ENCODE measurements at regions not wholly inside any gene's neighbourhood (a gene's known extent, or its start where the extent isn't known, plus 50 kb on each side); places are given as distances from the start of the nearest gene placed in this dataset.

DNA sequence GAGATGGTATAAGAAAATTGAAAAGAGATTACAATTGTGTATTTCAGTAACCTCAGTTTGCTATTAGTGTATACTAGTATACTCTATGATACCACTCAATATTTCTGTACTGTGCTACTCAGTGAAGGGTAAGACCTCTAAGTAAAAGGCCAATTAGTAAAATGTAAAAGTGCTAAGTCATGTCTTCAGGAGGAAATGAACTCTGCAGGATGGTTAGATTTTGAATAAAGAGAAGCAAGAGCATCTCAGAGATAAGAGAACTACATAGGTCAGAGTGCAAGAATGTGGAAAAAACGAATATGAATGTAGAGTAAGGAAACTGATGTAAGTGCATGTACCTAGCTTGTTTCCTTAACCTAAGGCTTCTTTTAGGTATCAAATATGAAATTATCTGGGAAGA, 796.6 kb upstream of the GBE1 start (continued):
- TF ChIP-seq, protein P1, sequence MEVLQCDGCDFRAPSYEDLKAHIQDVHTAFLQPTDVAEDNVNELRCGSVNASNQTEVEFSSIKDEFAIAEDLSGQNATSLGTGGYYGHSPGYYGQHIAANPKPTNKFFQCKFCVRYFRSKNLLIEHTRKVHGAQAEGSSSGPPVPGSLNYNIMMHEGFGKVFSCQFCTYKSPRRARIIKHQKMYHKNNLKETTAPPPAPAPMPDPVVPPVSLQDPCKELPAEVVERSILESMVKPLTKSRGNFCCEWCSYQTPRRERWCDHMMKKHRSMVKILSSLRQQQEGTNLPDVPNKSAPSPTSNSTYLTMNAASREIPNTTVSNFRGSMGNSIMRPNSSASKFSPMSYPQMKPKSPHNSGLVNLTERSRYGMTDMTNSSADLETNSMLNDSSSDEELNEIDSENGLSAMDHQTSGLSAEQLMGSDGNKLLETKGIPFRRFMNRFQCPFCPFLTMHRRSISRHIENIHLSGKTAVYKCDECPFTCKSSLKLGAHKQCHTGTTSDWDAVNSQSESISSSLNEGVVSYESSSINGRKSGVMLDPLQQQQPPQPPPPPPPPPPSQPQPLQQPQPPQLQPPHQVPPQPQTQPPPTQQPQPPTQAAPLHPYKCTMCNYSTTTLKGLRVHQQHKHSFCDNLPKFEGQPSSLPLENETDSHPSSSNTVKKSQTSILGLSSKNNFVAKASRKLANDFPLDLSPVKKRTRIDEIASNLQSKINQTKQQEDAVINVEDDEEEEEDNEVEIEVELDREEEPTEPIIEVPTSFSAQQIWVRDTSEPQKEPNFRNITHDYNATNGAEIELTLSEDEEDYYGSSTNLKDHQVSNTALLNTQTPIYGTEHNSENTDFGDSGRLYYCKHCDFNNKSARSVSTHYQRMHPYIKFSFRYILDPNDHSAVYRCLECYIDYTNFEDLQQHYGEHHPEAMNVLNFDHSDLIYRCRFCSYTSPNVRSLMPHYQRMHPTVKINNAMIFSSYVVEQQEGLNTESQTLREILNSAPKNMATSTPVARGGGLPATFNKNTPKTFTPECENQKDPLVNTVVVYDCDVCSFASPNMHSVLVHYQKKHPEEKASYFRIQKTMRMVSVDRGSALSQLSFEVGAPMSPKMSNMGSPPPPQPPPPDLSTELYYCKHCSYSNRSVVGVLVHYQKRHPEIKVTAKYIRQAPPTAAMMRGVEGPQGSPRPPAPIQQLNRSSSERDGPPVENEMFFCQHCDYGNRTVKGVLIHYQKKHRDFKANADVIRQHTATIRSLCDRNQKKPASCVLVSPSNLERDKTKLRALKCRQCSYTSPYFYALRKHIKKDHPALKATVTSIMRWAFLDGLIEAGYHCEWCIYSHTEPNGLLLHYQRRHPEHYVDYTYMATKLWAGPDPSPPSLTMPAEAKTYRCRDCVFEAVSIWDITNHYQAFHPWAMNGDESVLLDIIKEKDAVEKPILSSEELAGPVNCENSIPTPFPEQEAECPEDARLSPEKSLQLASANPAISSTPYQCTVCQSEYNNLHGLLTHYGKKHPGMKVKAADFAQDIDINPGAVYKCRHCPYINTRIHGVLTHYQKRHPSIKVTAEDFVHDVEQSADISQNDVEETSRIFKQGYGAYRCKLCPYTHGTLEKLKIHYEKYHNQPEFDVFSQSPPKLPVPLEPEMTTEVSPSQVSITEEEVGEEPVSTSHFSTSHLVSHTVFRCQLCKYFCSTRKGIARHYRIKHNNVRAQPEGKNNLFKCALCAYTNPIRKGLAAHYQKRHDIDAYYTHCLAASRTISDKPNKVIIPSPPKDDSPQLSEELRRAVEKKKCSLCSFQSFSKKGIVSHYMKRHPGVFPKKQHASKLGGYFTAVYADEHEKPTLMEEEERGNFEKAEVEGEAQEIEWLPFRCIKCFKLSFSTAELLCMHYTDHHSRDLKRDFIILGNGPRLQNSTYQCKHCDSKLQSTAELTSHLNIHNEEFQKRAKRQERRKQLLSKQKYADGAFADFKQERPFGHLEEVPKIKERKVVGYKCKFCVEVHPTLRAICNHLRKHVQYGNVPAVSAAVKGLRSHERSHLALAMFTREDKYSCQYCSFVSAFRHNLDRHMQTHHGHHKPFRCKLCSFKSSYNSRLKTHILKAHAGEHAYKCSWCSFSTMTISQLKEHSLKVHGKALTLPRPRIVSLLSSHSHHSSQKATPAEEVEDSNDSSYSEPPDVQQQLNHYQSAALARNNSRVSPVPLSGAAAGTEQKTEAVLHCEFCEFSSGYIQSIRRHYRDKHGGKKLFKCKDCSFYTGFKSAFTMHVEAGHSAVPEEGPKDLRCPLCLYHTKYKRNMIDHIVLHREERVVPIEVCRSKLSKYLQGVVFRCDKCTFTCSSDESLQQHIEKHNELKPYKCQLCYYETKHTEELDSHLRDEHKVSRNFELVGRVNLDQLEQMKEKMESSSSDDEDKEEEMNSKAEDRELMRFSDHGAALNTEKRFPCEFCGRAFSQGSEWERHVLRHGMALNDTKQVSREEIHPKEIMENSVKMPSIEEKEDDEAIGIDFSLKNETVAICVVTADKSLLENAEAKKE (CRISPR knock-in tag; IDR thresholded peaks at IDR 0.05): no peak

DNA sequence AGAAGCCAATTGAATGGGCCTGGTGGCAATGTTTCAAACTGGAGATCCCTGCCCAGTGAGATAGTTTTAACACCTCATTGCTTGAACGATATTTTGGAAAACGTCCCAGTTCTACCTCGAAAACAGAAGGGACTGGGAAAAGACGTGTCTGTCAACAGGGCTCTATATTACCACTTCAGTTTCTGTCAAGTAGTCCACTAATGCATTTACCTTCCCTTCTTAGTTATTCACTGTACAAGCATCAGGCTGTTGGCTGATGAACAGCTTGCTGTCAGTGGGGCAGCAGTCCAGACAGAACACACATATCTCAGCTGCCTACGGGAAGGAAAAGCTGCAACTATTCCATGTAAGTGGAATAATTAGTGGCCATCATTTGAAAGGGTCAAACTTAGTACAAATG, 794.7 kb upstream of the GBE1 start:
- H3K9me2 ChIP-seq (ENCODE audit: insufficient read depth): peaks cover 5% of the 10 kb centered on the region
- Mint-ChIP-seq H3K36me3 (ENCODE audit: low read depth) (peaks cover 7% of the 10 kb centered on the region; the same call in 1 of the 3 replicates), H3K27ac (peak overlapping the region; percentile 84; the same call in 1 of the 2 replicates), H3K9me3 (no peaks in the 10 kb centered on the region), H3K27me3 (ENCODE audit: insufficient read depth, low read depth, poor library complexity) (no peaks in the 10 kb centered on the region), H3K4me1 (peaks cover 38% of the 10 kb centered on the region), H3K4me3 (no peak overlapping the region)
- no peak for ATAC-seq
- no peaks in the 10 kb centered on the region for H3K27me3 ChIP-seq (ENCODE audit: insufficient read depth)
- H4K20me1 ChIP-seq (replicated peaks; ENCODE audit: insufficient read depth): no peaks in the 10 kb centered on the region
- no peak for DNase-seq (ENCODE audit: low spot score)
- no peak overlapping the region for H3K4me3 ChIP-seq
- no peak overlapping the region for H3K4me2 ChIP-seq
- H3F3A ChIP-seq (replicated peaks; ENCODE audit: low read depth): no peaks in the 10 kb centered on the region
- H3K79me2 ChIP-seq (replicated peaks; ENCODE audit: insufficient read depth): no peaks in the 10 kb centered on the region
- peaks cover 33% of the 10 kb centered on the region for H3K4me1 ChIP-seq (ENCODE audit: insufficient read depth)
- no peaks in the 10 kb centered on the region for H3K36me3 ChIP-seq (ENCODE audit: insufficient read depth)
- H3K27ac ChIP-seq (ENCODE audit: low read depth): no peak overlapping the region
- 0 out of 2 replicates have a peak overlapping the region, but pooled peaks have one; percentile 1 for H2AFZ ChIP-seq
- TF ChIP-seq, protein P2, sequence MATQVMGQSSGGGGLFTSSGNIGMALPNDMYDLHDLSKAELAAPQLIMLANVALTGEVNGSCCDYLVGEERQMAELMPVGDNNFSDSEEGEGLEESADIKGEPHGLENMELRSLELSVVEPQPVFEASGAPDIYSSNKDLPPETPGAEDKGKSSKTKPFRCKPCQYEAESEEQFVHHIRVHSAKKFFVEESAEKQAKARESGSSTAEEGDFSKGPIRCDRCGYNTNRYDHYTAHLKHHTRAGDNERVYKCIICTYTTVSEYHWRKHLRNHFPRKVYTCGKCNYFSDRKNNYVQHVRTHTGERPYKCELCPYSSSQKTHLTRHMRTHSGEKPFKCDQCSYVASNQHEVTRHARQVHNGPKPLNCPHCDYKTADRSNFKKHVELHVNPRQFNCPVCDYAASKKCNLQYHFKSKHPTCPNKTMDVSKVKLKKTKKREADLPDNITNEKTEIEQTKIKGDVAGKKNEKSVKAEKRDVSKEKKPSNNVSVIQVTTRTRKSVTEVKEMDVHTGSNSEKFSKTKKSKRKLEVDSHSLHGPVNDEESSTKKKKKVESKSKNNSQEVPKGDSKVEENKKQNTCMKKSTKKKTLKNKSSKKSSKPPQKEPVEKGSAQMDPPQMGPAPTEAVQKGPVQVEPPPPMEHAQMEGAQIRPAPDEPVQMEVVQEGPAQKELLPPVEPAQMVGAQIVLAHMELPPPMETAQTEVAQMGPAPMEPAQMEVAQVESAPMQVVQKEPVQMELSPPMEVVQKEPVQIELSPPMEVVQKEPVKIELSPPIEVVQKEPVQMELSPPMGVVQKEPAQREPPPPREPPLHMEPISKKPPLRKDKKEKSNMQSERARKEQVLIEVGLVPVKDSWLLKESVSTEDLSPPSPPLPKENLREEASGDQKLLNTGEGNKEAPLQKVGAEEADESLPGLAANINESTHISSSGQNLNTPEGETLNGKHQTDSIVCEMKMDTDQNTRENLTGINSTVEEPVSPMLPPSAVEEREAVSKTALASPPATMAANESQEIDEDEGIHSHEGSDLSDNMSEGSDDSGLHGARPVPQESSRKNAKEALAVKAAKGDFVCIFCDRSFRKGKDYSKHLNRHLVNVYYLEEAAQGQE (IDR thresholded peaks at IDR 0.05; ENCODE audit: unreplicated experiment): no peak
- TF ChIP-seq POLR2AphosphoS5 (IDR thresholded peaks at IDR 0.05; ENCODE audit: low read depth) (no peak), EZH2phosphoT487 (IDR thresholded peaks at IDR 0.05; ENCODE audit: unreplicated experiment) (no peak), ZNF114 (CRISPR knock-in tag; IDR thresholded peaks at IDR 0.05) (no peak), STAT1 (IDR thresholded peaks at IDR 0.05; ENCODE audit: unreplicated experiment) (no peak)
- TF ChIP-seq, protein P3, sequence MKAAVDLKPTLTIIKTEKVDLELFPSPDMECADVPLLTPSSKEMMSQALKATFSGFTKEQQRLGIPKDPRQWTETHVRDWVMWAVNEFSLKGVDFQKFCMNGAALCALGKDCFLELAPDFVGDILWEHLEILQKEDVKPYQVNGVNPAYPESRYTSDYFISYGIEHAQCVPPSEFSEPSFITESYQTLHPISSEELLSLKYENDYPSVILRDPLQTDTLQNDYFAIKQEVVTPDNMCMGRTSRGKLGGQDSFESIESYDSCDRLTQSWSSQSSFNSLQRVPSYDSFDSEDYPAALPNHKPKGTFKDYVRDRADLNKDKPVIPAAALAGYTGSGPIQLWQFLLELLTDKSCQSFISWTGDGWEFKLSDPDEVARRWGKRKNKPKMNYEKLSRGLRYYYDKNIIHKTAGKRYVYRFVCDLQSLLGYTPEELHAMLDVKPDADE (IDR thresholded peaks at IDR 0.05): no peak
- TF ChIP-seq, protein P4, sequence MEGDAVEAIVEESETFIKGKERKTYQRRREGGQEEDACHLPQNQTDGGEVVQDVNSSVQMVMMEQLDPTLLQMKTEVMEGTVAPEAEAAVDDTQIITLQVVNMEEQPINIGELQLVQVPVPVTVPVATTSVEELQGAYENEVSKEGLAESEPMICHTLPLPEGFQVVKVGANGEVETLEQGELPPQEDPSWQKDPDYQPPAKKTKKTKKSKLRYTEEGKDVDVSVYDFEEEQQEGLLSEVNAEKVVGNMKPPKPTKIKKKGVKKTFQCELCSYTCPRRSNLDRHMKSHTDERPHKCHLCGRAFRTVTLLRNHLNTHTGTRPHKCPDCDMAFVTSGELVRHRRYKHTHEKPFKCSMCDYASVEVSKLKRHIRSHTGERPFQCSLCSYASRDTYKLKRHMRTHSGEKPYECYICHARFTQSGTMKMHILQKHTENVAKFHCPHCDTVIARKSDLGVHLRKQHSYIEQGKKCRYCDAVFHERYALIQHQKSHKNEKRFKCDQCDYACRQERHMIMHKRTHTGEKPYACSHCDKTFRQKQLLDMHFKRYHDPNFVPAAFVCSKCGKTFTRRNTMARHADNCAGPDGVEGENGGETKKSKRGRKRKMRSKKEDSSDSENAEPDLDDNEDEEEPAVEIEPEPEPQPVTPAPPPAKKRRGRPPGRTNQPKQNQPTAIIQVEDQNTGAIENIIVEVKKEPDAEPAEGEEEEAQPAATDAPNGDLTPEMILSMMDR (conservative IDR thresholded peaks at IDR 0.05; ENCODE audit: low read depth in 2 of 2): no peak
